ENCODE measurements at regions not wholly inside any gene's neighbourhood (a gene's known extent, or its start where the extent isn't known, plus 50 kb on each side); places are given as distances from the start of the nearest gene placed in this dataset.
"Not testable (repeated sequence)": the region's sequence is repeated elsewhere in the genome, so short reads cannot be mapped to it uniquely, and the experiment has no call there.

DNA sequence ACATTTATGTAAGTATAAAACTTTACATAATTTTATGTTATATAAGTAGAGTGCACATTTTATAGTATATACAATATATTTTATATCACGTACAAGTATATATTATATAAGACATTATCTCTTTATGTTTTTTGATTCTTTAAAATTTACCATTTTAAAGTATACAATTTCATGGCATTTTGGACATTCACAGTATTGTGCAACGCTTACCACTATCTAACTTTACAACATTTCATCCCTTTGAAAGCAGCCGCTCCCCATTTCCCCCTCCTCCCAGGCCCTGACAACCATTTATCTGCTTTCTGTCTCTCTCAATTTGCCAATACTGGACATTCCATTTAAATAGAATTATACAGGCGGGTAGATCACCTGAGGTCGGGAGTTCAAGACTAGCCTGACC is 512.5 kb downstream of the TSN start:
- no peak for TF ChIP-seq ZNF274 (IDR thresholded peaks at IDR 0.05; ENCODE audit: low read depth, low read length)
- H3K4me3 ChIP-seq (ENCODE audit: low read length): no peak overlapping the region

DNA sequence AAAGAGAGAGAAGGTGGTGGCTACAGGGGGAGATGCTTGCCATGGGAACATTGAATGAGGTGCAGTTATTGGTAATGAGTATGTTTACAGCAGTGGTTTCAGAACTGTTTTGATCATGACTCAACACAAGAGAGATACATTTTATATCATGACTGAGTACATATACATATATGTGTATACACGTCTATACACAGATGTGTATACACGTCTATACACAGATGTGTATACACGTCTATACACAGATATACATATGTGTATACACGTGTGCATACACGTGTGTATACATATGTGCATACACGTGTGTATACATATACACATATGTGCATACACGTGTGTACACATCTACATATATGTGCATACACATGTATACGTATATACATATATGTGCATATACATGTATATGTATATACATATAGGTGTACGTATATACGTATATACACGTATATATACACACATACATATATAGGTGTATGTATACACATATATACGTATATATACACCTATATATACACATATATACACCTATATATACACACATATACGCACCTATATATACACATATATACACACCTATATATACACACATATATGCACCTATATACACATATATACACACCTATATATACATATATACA is 518.5 kb downstream of the TSN start:
- TF ChIP-seq ZNF274 (IDR thresholded peaks at IDR 0.05; ENCODE audit: low read depth, low read length): no peak
- H3K4me3 ChIP-seq (ENCODE audit: low read length): no peak overlapping the region

DNA sequence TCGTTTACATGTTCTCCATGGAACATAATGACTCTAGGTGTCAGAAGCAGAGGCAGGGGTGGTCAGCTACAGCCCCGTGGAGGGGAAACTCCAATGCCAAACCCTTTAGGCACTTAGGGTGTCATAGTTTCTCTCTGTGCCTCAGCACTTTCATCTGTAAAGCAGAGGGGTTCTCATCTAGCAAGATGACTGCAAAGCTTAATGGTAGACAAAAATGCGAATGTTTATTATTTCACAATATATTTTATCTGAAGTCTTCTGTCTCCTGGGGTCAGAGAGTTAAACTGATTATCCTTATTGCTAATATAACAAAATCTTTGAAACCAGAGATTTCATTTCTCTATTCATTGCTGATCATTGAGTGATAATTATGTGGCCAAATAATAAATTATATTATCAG is 522.5 kb downstream of the TSN start:
- TF ChIP-seq ZNF274 (IDR thresholded peaks at IDR 0.05; ENCODE audit: low read depth, low read length): no peak
- H3K4me3 ChIP-seq (ENCODE audit: low read length): no peak overlapping the region

DNA sequence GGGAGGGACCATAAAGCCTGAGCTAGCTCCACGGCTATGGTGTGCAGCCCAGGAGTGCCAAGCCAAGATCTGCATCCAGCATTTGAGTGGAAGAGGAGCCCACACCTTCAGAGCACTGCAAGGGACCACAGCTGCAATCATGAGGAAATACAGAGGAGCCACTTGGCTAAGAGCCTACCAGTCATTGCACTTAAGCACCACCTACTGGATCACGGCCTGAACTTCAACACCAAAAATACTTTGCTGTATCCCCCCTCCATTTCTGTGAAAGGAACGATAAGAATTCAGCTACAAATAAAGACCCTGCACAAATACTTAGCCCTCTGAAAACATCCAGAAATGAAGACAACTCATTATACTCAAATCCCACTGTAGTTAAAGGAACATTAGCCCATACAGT is 545.3 kb downstream of the TSN start:
- no peak overlapping the region for H3K4me3 ChIP-seq (ENCODE audit: low read length)
- TF ChIP-seq ZNF274 (IDR thresholded peaks at IDR 0.05; ENCODE audit: low read depth, low read length): no peak

DNA sequence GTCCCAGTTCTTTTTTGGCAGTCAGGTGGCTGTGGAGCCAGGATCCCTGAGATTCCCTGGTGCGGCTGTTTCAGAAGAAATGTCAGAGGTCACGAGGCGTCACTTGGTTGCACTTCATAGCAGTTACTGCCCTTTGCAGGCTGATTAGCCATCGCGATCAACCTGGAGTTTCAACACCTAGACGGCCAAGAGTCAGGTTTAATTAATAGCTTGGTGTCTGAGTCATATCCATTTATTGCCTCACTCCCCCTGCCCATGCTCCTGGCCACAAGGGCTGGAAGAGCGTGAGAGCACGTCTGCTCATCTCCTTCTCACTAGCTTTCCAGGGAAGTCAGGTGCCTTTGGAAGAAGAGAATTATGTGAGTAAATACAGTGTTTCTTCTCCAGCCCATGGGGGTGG is 552.3 kb downstream of the TSN start:
- TF ChIP-seq ZNF274 (IDR thresholded peaks at IDR 0.05; ENCODE audit: low read depth, low read length): no peak
- no peak overlapping the region for H3K4me3 ChIP-seq (ENCODE audit: low read length)

DNA sequence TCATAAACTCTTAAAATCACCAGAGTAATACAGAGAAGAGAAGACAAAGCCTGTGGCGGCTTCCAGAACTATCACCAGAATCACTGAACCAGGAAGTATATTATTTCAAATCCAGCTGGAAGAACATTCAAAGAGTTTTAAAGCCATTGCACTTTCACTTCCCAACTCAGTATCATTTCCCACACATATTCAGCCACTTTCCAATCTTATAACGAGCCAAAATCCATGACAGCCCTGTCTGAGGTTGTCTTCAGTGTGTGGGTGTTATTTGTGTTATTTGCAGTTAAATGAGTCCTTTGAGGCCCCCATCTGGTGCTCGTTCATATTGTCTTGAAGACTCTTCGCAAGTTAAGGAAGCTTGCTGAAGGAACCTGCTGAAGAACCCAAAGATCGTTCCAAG is 559.9 kb downstream of the TSN start:
- no peak overlapping the region for H3K4me3 ChIP-seq (ENCODE audit: low read length)
- TF ChIP-seq ZNF274 (IDR thresholded peaks at IDR 0.05; ENCODE audit: low read depth, low read length): no peak

DNA sequence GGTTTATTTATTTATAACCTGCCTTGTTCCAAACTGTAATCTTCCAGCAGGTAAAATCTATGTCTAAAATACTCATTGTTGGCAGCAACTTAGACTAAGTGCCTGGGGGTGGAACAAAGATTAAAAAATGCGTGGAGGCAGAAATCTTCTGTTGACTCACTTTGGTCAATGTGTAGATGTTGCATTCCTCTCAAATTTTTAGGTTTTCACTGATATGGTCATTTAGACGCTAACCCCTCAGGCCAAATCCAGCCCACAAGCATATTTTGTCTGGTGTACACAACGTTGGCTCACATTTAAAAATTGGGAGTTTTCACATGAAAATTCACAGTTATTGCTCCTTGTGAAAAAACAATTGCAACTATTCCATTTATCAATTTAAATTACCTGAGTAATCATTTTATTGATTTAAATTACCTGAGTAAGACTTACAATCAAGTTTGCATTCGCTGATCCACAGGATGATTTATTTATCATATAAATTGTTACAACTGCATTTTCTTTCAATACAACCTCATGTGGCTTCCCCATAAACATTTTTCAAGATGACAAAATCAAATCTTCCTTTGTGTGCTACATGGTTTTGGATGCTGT is 564.2 kb downstream of the TSN start:
- H3K4me3 ChIP-seq (ENCODE audit: low read length): no peak overlapping the region
- no peak for TF ChIP-seq ZNF274 (IDR thresholded peaks at IDR 0.05; ENCODE audit: low read depth, low read length)

DNA sequence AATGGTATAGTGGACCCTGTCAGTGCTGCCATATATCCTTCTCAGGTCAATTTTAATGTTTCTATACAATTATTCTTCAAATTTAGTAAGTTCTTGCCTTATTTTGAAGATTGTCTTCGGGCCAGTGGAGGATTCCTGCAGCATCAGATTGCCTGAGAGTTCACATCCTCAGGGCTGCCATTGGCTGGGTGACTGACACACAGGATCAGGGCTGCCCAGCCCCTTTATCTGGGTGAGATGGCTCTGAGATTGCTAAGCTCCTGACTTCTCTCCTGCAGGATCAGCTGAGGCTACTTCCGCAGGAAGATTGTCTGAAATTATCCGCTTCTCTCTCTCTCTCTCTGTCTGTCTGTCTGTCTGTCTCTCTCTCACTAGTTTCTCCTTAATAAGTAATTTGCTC is 567.4 kb downstream of the TSN start:
- TF ChIP-seq ZNF274 (IDR thresholded peaks at IDR 0.05; ENCODE audit: low read depth, low read length): no peak
- no peak overlapping the region for H3K4me3 ChIP-seq (ENCODE audit: low read length)

DNA sequence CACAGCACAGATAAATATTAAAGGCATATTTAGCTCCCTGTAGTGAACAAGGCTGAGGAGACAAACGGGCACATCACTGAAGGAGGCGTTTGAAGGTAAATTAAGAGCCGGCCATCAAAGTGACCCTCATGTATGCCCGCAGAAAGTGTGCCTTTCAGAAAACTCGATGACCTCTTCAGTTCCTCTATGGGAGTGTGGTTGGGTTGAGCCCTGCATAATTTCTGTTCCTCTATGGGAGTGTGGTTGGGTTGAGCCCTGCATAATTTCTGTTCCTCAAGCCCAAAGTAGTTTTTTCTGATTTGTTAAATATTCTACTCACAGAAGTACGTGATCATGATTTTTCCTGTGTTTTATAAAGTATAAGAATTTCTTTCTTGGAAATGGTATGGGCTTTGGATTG is 568.5 kb downstream of the TSN start:
- no peak for TF ChIP-seq ZNF274 (IDR thresholded peaks at IDR 0.05; ENCODE audit: low read depth, low read length)

DNA sequence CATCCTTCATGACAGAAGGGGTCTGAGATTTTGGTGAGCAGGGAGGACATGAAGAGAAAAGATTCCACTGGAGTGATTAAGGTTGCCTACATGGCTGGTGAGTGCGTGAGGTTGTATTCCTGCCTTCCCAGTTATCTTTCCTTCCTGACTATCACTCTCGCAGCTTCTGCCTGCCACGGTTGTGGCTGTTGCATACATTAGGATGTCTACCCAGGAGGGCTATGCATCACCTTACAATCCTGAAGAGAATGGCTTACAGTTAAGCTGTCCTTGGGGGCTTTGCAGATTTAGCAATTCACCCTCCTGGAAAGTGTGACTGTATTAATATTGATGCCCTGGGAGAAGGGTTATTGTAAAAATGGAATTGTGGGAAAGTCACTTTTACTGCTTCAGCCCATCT is 571.0 kb downstream of the TSN start:
- H3K4me3 ChIP-seq (ENCODE audit: low read length): no peak overlapping the region
- no peak for TF ChIP-seq ZNF274 (IDR thresholded peaks at IDR 0.05; ENCODE audit: low read depth, low read length)

More for the DNA sequence above, 568.5 kb downstream of the TSN start:
- H3K4me3 ChIP-seq (ENCODE audit: low read length): no peak overlapping the region

DNA sequence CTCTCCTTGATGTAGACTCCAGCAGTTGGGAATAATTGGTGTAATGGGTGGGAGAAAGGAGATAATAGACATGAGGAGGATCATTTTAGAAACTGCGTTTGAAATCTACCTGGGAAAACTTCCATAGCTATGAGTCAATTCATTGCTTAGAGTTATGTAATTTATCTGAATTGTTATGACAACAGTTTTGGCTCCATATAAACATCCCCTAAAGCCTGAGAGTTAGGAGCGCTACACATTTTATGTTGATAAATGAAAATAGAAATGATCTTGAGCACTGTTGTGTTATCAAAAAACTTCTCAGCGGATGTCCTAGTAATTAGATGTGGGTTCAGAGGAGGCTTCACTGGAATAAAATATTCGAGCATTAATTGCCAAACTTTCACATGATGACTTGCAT is 573.4 kb downstream of the TSN start:
- no peak for TF ChIP-seq ZNF274 (IDR thresholded peaks at IDR 0.05; ENCODE audit: low read depth, low read length)
- H3K4me3 ChIP-seq (ENCODE audit: low read length): no peak overlapping the region

DNA sequence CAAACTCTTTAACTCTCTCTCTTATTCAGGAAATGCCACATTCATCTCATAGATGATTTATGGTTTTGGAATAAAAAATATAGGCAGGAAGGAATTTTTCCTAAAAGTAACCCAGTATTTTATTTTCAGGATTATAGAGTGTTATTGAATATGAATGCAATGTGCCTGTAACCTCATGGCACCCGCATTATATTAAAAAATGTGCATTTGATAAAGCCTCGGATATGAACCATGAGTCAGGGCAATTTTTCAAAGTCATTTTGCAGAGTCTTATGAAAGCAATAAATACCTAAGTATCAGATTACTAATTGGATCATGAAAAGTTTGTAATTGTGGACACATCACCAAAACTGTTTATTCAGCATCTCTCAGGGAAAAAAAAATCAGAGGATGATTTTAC is 573.8 kb downstream of the TSN start:
- no peak for TF ChIP-seq ZNF274 (IDR thresholded peaks at IDR 0.05; ENCODE audit: low read depth, low read length)
- no peak overlapping the region for H3K4me3 ChIP-seq (ENCODE audit: low read length)

DNA sequence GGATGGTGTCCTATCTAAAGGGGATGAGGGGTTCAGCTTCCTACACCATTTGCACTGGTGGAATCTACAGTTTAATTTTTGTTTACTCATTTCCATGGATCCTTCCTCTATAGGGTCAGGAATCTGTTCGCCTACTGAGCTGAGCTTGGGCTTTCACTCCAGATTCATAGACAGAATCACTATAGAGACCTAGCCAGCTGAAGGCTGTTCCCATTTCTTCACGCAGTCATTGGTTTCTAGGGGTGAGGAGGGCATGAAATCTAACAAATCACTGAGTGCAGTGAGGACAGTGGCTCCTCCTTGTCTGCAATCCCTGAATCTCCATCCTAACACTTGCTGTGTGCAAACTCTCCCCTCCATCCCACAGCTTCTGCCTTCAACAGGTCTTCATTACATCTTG is 578.5 kb downstream of the TSN start:
- no peak overlapping the region for H3K4me3 ChIP-seq (ENCODE audit: low read length)
- no peak for TF ChIP-seq ZNF274 (IDR thresholded peaks at IDR 0.05; ENCODE audit: low read depth, low read length)

DNA sequence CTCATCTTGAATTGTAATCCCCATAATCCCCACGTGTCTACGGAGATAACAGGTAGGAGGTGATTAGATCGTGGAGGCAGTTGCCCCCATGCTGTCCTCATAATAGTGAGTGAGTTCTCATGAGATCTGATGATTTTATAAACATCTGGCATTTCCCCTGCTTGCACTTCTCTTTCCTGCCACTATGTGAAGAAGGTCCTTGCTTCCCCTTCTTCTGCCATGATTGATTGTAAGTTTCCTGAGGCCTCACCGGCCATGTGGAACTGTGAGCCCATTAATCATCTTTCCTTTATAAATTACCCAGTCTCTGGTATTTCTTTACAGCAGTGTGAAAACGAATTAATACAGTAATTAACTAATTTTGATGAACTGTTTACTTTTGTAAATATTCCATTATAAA is 582.5 kb downstream of the TSN start:
- H3K4me3 ChIP-seq (ENCODE audit: low read length): no peak overlapping the region
- no peak for TF ChIP-seq ZNF274 (IDR thresholded peaks at IDR 0.05; ENCODE audit: low read depth, low read length)

DNA sequence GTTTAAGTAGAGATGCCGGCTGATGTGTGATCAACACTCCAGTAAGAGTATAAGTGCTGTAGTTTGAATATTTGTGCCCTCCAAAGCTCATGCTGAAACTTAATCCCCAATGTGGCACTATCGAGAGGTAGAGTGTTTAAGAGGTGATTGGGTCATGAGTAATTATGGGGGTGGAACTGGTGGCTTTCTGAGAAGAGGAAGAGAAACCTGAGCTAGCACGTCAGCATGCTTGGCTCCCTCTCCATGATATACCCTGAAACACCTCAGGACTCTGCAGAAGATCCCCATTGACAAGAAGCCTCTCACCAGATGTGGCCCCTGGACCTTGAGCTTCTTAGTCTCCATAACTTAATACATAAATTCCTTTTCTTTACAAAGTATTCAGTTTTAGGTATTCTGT is 584.8 kb downstream of the TSN start:
- TF ChIP-seq ZNF274 (IDR thresholded peaks at IDR 0.05; ENCODE audit: low read depth, low read length): no peak
- H3K4me3 ChIP-seq (ENCODE audit: low read length): no peak overlapping the region

DNA sequence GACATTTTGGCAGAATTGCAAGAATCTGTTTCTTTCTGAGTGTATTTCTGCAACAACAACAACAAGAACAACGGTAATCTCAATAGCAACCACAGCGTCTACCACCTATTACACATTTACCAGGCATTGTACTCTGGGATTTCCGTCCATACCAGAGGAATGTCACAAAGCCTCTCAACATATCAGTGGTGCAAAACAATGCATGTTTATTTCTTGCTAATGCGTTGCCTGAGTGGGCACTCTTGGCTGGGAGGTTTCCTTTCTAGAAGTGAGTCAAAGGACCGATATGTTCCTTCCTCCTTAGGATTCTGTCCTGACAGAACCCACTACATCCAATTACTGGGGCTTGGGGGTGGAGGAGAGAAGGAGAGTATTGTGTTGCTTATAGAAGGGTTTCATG is 585.6 kb downstream of the TSN start:
- no peak overlapping the region for H3K4me3 ChIP-seq (ENCODE audit: low read length)
- no peak for TF ChIP-seq ZNF274 (IDR thresholded peaks at IDR 0.05; ENCODE audit: low read depth, low read length)

DNA sequence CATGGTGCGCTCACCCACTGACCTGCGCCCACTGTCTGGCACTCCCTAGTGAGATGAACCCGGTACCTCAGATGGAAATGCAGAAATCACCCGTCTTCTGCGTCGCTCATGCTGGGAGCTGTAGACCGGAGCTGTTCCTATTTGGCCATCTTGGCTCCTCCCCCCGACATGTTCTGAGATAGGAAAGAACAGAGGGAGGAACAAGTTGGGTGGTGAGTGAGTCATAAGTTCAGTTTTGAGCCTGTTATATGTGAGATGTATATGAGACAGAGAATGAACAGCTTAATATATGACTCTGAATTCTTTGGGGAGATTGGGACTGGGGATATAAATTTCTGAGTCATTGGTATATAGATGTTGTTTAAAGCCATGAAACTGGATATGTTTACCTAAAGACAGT is 596.7 kb downstream of the TSN start:
- not testable (repeated sequence) for H3K4me3 ChIP-seq (ENCODE audit: low read length)
